B cell (primary cell): ENCODE measurements at regions not wholly inside any gene's neighbourhood (a gene's known extent, or its start where the extent isn't known, plus 50 kb on each side); places are given as distances from the start of the nearest gene placed in this dataset.
"Not testable (repeated sequence)": the region's sequence is repeated elsewhere in the genome, so short reads cannot be mapped to it uniquely, and the experiment has no call there.

ENCODE experiments used
- ATAC-seq: fragments of 200-7000 bp; cut with Tn5 transposase; one replicate; pipeline ENCODE4 v1.10.0; 2021; ENCODE audit warnings: low read depth, mild to moderate bottlenecking, moderate number of reproducible peaks, moderate library complexity
- CTCF ChIA-PET: fragments of 350-600 bp; sonication (Branson Sonifier 250); formaldehyde crosslinking; loops from one replicate; lab custom pipeline; 2021; ENCODE audit warnings: antibody characterized with exemption, inconsistent platforms; lab: Charles Lee
- POLR2A ChIA-PET: fragments of 350-600 bp; sonication (Branson Sonifier 250); formaldehyde crosslinking; loops from one replicate; lab custom pipeline; 2021; ENCODE audit warnings: antibody characterized with exemption; lab: Charles Lee
- DNase-seq: peaks from one replicate; pipeline ENCODE4 v3.0.0; 2013
- H2AFZ ChIP-seq: 2 replicates; pipeline ENCODE4 v1.6.1; 2012; ENCODE audit warnings: mild to moderate bottlenecking, low read depth, low read length; ENCODE audit not compliant: insufficient read depth, poor library complexity, severe bottlenecking
- H3K27ac ChIP-seq, 2 donors: 1 replicate in 1 of 2; 2 replicates in 1 of 2; pipeline ENCODE4 v1.5.1; 2012 to 2013; ENCODE audit warnings: low read length in 2 of 2, mild to moderate bottlenecking in 2 of 2, moderate library complexity in 1 of 2
- H3K27me3 ChIP-seq, 4 experiments: fragments of 200-600 bp in 1 of 4; sonication (generic) in 1 of 4; replicated peaks in 1 of 4; 1 replicate in 2 of 4; 2 replicates in 2 of 4; pipeline versions ENCODE4 v1.6.1 to v1.7.0; 2013 to 2016; ENCODE audit warnings: low read length in 3 of 4, mild to moderate bottlenecking in 2 of 4, mixed read lengths in 1 of 4, moderate library complexity in 1 of 4; ENCODE audit not compliant: insufficient read depth in 4 of 4, control insufficient read depth in 3 of 4; ENCODE audit errors: control extremely low read depth in 1 of 4
- H3K36me3 ChIP-seq, 2 experiments: replicated peaks in 1 of 2; 1 replicate in 1 of 2; 2 replicates in 1 of 2; pipeline versions ENCODE4 v1.6.1 to v1.7.1; 2013; ENCODE audit warnings: low read length in 1 of 2; ENCODE audit not compliant: insufficient read depth in 2 of 2, control insufficient read depth in 1 of 2; ENCODE audit errors: control extremely low read depth in 1 of 2, extremely low read depth in 1 of 2
- H3K4me1 ChIP-seq, 2 donors: fragments of 200-600 bp in 1 of 2; sonication (generic) in 1 of 2; 1 replicate in 1 of 2; 2 replicates in 1 of 2; pipeline versions ENCODE4 v1.5.1 to v1.6.1; 2013 to 2017; ENCODE audit warnings: low read length in 2 of 2; ENCODE audit not compliant: control insufficient read depth in 2 of 2, insufficient read depth in 2 of 2
- H3K4me2 ChIP-seq: replicated peaks from 2 replicates; pipeline ENCODE3; 2012; ENCODE audit warnings: mild to moderate bottlenecking, low read depth, low read length; ENCODE audit not compliant: poor library complexity, severe bottlenecking
- H3K4me3 ChIP-seq, 5 experiments: fragments of 200-600 bp in 1 of 5; sonication (generic) in 1 of 5; 1 replicate in 3 of 5; 2 replicates in 2 of 5; pipeline versions ENCODE4 v1.5.1 to v1.7.0; 2011 to 2016; ENCODE audit warnings: low read length in 4 of 5, mild to moderate bottlenecking in 4 of 5, low read depth in 2 of 5, control low read depth in 1 of 5, moderate library complexity in 1 of 5; ENCODE audit not compliant: insufficient read depth in 1 of 5; ENCODE audit errors: control extremely low read depth in 1 of 5, extremely low read depth in 1 of 5
- H3K79me2 ChIP-seq: fragments of 200-600 bp; sonication (generic); one replicate; pipeline ENCODE4 v1.6.0; 2016; ENCODE audit warnings: low read length; ENCODE audit not compliant: control insufficient read depth, insufficient read depth
- H3K9ac ChIP-seq: fragments of 200-600 bp; sonication (generic); 2 replicates; pipeline ENCODE4 v1.6.1; 2017; ENCODE audit warnings: mild to moderate bottlenecking, low read length, moderate library complexity
- H3K9me3 ChIP-seq, 3 donors: one replicate each; pipeline versions ENCODE4 v1.6.1 to v1.7.1; 2013; ENCODE audit warnings: low read length in 2 of 3; ENCODE audit not compliant: control insufficient read depth in 2 of 3, insufficient read depth in 1 of 3; ENCODE audit errors: control extremely low read depth in 1 of 3
- H4K20me1 ChIP-seq: 2 replicates; pipeline ENCODE4 v1.6.0; 2012; ENCODE audit warnings: mild to moderate bottlenecking, low read length; ENCODE audit not compliant: insufficient read depth, control insufficient read depth, poor library complexity, severe bottlenecking
- H3K27ac Mint-ChIP-seq: one replicate; pipeline ENCODE4 v1.8.0; 2021; ENCODE audit warnings: mixed read lengths
- H3K27me3 Mint-ChIP-seq: one replicate; pipeline ENCODE4 v1.8.0; 2021; ENCODE audit warnings: mixed read lengths
- H3K4me1 Mint-ChIP-seq: one replicate; pipeline ENCODE4 v1.8.0; 2021; ENCODE audit warnings: mixed read lengths
- H3K4me3 Mint-ChIP-seq: one replicate; pipeline ENCODE4 v1.8.0; 2021; ENCODE audit warnings: mixed read lengths
- H3K9me3 Mint-ChIP-seq: one replicate; pipeline ENCODE4 v1.8.0; 2022; ENCODE audit warnings: mixed read lengths; ENCODE audit not compliant: insufficient read depth
- EZH2 ChIP-seq: IDR thresholded peaks from 2 replicates; pipeline ENCODE4 v1.6.1; 2012; ENCODE audit warnings: borderline replicate concordance, low read depth, mild to moderate bottlenecking, moderate library complexity, low read length; ENCODE audit not compliant: insufficient read depth, poor library complexity, severe bottlenecking
- WGBS: methylation state at CpG from one replicate; pipeline ENCODE4 v1.1.5; 2013; ENCODE audit warnings: missing lambda C conversion rate; ENCODE audit not compliant: insufficient coverage; 5-methylcytosine and 5-hydroxymethylcytosine counted together
- intact Hi-C: fragments of 100-400 bp; cut with micrococcal nuclease; formaldehyde crosslinking; loops from one replicate; pipeline ENCODE4 v1.10.0; 2022
- TF ChIP-seq, protein P1 (sequence below): fragments of 200-600 bp; IDR thresholded peaks from one replicate; pipeline ENCODE4 v1.8.0; 2022; ENCODE audit warnings: antibody characterized with exemption, mild to moderate bottlenecking

DNA sequence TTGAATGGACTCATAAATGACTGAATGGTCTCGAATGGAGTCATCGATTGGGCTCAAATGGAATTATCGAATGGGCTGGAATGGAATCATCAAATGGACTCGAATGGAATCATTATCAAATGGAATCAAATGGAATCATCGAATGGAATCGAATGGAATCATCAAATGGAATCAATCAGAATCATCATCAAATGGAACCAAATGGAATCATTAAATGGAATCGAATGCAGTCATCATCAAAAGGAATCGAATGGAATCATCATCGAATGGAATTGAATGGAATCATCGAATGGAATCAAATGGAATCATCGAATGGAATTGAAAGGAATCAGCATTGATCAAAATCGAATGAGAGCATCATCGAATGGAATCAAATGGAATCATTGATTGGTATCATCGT is 1114.9 kb downstream of the RPIA start:
- POLR2A ChIA-PET, H3K4me1 Mint-ChIP-seq, H3K9ac ChIP-seq, H3K4me3 Mint-ChIP-seq, DNase-seq, intact Hi-C loops, ATAC-seq, H3K27me3 ChIP-seq, H3K27ac ChIP-seq, H3K4me3 ChIP-seq, H3K4me1 ChIP-seq, H2AFZ ChIP-seq, H3K79me2 ChIP-seq, CTCF ChIA-PET, H3K36me3 ChIP-seq, H3K27me3 Mint-ChIP-seq, H3K4me2 ChIP-seq, H4K20me1 ChIP-seq, H3K27ac Mint-ChIP-seq: not testable (repeated sequence)
- peaks cover 29 to 67% (median 42%) of the 10 kb centered on the region in 3 donors for H3K9me3 ChIP-seq
- WGBS: 86% methylated on average over 14 of the region's 14 CpGs
- H3K9me3 Mint-ChIP-seq: peaks cover 35% of the 10 kb centered on the region

DNA sequence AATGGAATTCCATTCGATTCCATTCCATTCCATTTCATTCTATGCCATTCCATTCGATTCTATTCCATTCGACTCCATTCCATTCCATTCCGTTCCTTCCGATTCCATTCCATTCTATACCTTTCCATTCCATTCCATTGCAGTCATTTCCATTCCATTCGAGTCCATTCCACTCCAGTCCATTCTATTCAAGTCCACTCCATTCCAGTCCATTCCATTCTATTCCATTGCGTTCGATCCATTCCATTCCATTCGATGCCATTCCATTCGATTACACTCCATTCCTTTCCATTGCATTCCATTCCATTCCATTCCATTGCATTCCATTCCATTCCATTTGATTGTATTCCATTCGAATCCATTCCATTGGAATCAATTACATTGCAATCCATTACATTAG is 1119.8 kb downstream of the RPIA start:
- no peaks in the 10 kb centered on the region for H4K20me1 ChIP-seq
- H3K4me3 Mint-ChIP-seq: no peak overlapping the region
- no peak for ATAC-seq
- no peaks in the 10 kb centered on the region for H3K27me3 Mint-ChIP-seq
- H3K27ac Mint-ChIP-seq: no peak overlapping the region
- no peaks in the 10 kb centered on the region for H3K4me1 ChIP-seq
- no peaks in the 10 kb centered on the region for H3K79me2 ChIP-seq
- DNase-seq: no peak
- 76% methylated on average over 11 of the region's 11 CpGs for WGBS
- H3K27me3 ChIP-seq: no peaks in the 10 kb centered on the region
- H3K4me2 ChIP-seq: no peak overlapping the region
- H3K9me3 ChIP-seq: peaks cover 21 to 81% (median 55%) of the 10 kb centered on the region in 3 donors
- intact Hi-C loops: no loop called here
- no peak overlapping the region for H3K9ac ChIP-seq
- H3K4me3 ChIP-seq: no peak overlapping the region
- ChIA-PET CTCF (no interaction called here), POLR2A (no interaction called here)
- H3K27ac ChIP-seq: no peak overlapping the region
- TF ChIP-seq, protein P1, sequence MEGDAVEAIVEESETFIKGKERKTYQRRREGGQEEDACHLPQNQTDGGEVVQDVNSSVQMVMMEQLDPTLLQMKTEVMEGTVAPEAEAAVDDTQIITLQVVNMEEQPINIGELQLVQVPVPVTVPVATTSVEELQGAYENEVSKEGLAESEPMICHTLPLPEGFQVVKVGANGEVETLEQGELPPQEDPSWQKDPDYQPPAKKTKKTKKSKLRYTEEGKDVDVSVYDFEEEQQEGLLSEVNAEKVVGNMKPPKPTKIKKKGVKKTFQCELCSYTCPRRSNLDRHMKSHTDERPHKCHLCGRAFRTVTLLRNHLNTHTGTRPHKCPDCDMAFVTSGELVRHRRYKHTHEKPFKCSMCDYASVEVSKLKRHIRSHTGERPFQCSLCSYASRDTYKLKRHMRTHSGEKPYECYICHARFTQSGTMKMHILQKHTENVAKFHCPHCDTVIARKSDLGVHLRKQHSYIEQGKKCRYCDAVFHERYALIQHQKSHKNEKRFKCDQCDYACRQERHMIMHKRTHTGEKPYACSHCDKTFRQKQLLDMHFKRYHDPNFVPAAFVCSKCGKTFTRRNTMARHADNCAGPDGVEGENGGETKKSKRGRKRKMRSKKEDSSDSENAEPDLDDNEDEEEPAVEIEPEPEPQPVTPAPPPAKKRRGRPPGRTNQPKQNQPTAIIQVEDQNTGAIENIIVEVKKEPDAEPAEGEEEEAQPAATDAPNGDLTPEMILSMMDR: no peak
- TF ChIP-seq EZH2: no peak
- H3K4me1 Mint-ChIP-seq: no peaks in the 10 kb centered on the region
- no peak overlapping the region for H2AFZ ChIP-seq
- peaks cover 43% of the 10 kb centered on the region for H3K9me3 Mint-ChIP-seq
- no peaks in the 10 kb centered on the region for H3K36me3 ChIP-seq

DNA sequence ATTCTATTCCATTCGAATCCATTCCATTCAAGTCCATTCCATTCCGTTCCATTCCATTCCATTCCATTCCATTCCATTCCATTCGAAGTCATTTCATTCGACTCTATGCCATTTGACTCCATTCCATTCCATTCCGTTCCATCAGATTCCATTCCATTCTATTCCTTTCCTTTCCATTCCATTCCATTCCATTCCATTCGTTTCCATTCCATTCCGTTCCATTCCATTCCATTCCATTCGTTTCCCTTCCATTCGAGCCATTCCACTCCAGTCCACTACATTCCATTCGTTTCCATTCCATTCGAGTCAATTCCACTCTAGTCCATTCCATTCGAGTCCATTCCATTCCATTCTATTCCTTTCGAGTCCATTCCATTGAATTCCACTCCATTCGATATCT is 1120.4 kb downstream of the RPIA start:
- H3K27ac ChIP-seq, DNase-seq, H3K4me3 Mint-ChIP-seq, H3K27me3 Mint-ChIP-seq, H3K27me3 ChIP-seq, H3K36me3 ChIP-seq, H3K4me1 ChIP-seq, H3K4me3 ChIP-seq, H3K9ac ChIP-seq, H3K27ac Mint-ChIP-seq, CTCF ChIA-PET, H2AFZ ChIP-seq, ATAC-seq, H4K20me1 ChIP-seq, POLR2A ChIA-PET, intact Hi-C loops, H3K79me2 ChIP-seq, H3K4me2 ChIP-seq, H3K4me1 Mint-ChIP-seq: not testable (repeated sequence)
- peaks cover 17 to 81% (median 55%) of the 10 kb centered on the region in 3 donors for H3K9me3 ChIP-seq
- peaks cover 41% of the 10 kb centered on the region for H3K9me3 Mint-ChIP-seq
- 82% methylated on average over 14 of the region's 14 CpGs for WGBS
